A673 (cell line): ENCODE measurements at regions not wholly inside any gene's neighbourhood (a gene's known extent, or its start where the extent isn't known, plus 50 kb on each side); places are given as distances from the start of the nearest gene placed in this dataset.

Source experiments
- EZH2 ChIP-seq: fragments of 200-600 bp; sonication (generic); IDR thresholded peaks from 2 replicates; pipeline ENCODE4 v1.6.1; 2017; ENCODE audit warnings: borderline replicate concordance, low read depth, mild to moderate bottlenecking, mixed read lengths, antibody characterized with exemption, low read length; ENCODE audit not compliant: poor library complexity, severe bottlenecking
- TF ChIP-seq, protein P1 (sequence below): fragments of 300-800, 200-600 bp; sonication (generic); conservative IDR thresholded peaks from 2 replicates; pipeline ENCODE4 v1.5.1; 2017; ENCODE audit warnings: low read depth, mild to moderate bottlenecking, antibody characterized with exemption, low read length, moderate library complexity, mixed read lengths

- no peak for TF ChIP-seq EZH2
- TF ChIP-seq, protein P1, sequence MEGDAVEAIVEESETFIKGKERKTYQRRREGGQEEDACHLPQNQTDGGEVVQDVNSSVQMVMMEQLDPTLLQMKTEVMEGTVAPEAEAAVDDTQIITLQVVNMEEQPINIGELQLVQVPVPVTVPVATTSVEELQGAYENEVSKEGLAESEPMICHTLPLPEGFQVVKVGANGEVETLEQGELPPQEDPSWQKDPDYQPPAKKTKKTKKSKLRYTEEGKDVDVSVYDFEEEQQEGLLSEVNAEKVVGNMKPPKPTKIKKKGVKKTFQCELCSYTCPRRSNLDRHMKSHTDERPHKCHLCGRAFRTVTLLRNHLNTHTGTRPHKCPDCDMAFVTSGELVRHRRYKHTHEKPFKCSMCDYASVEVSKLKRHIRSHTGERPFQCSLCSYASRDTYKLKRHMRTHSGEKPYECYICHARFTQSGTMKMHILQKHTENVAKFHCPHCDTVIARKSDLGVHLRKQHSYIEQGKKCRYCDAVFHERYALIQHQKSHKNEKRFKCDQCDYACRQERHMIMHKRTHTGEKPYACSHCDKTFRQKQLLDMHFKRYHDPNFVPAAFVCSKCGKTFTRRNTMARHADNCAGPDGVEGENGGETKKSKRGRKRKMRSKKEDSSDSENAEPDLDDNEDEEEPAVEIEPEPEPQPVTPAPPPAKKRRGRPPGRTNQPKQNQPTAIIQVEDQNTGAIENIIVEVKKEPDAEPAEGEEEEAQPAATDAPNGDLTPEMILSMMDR: no peak
Measured at GRCh38 chr22:49076300-49077035, 751.2 kb downstream of the BRD1 start.
